GM18907 (cell line): ENCODE measurements at regions not wholly inside any gene's neighbourhood (a gene's known extent, or its start where the extent isn't known, plus 50 kb on each side); places are given as distances from the start of the nearest gene placed in this dataset.

Source experiments
- ATAC-seq: cut with Tn5 transposase; IDR thresholded peaks from one replicate; pipeline ENCODE4 v1.9.1; 2021; ENCODE audit warnings: mild to moderate bottlenecking, moderate library complexity; ENCODE audit not compliant: unreplicated experiment

DNA sequence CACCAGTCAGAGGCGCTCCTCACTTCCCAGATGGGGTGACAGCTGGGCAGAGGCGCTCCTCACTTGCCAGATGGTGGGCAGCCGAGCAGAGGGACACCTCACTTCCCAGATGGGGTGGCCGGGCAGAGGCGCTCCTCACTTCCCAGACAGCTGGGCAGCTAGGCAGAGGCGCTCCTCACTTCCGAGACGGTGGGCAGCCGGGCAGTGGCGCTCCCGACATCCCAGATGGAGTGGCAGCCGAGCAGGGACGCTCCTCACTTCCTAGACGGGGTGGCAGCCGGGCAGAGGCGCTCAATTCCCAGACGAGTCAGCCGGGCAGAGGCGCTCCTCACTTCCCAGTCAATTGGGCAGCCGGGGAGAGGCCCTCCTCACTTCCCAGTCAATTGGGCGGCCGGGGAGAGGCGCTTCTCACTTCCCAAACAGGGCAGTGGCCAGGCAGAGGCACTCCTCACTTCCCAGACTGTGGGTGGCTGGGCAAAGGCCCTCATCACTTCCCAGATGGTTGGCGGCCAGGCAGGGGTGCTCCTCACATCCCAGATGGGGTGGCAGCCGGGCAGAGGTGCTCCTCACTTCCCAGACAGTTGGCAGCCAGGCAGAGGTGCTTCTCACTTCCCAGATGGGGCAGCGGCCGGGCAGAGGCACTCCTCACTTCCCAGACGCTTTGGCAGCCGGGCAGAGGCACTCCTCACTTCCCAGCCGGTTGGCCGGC is 143.8 kb upstream of the ARID2 start:
- no peak for ATAC-seq

DNA sequence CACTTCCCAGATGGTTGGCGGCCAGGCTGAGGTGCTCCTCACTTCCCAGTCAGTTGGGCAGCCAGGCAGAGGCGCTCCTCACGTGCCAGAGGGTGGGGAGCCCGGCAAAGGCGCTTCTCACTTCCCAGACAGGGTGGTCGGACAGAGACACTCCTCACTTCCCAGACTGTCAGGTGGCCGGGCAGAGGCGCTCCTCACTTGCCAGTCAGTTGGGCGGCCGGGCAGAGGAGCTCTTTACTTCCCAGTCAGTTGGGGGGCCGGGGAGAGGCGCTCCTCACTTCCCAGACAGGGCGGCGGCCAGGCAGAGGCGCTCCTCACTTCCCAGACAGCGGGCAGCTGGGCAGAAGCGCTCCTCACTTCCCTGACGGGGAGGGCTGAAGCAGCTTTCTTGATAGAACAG is 143.0 kb upstream of the ARID2 start:
- no peak for ATAC-seq

- no peak for ATAC-seq
Measured at GRCh38 chr12:45587012-45587411, 142.5 kb upstream of the ARID2 start.

DNA sequence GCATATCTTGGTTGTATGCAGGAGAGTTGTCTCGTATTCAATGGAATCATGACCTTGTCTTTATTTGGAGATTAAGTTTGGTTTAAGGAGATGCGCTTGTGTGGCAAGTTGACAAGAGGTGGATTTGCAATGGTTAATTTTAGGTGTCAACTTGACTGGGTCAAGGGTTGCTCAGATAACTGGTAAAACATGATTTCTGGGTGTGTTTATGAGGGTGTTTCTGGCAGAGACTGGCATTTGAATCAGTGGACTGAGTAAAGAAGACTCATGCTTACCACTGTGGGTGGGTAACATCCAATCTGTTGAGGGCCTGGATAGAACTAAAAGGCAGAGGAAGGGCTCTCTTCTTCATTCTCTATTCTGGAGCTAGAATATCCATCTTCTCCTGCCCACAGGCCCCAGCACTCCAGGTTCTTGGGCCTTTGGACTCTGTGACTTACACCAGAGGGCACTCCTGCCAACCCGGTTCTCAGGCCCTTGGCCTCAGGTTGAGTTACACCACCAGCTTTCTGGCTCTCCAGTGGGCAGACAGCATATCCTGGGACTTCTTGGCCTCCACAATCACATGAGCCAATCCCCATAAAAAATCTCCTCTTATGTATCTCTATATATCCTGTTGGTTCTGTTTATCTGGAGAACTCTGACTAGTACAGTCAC is 141.5 kb upstream of the ARID2 start:
- ATAC-seq: no peak

- no peak for ATAC-seq
Measured at GRCh38 chr12:45590646-45591045, 138.9 kb upstream of the ARID2 start.

DNA sequence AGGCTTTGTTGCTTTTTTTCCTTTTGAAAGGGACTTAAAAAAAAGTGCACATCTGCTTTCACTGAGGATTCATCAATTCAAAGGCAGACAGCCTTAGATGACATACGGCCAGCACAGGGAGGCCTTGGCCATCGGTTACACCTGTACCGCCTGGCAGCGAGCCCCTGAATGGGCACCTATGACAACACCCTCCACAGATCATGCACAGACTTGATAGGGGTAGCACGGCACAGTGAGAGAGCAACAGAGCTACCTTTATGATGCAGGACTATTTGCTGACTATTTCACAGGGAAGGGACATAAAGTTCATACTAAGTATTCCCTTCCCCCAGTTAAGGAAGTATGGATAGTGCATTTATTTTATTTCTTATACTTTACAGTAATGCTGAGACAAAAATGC is 137.9 kb upstream of the ARID2 start:
- no peak for ATAC-seq

- no peak for ATAC-seq
Measured at GRCh38 chr12:45596366-45596765, 133.1 kb upstream of the ARID2 start.

DNA sequence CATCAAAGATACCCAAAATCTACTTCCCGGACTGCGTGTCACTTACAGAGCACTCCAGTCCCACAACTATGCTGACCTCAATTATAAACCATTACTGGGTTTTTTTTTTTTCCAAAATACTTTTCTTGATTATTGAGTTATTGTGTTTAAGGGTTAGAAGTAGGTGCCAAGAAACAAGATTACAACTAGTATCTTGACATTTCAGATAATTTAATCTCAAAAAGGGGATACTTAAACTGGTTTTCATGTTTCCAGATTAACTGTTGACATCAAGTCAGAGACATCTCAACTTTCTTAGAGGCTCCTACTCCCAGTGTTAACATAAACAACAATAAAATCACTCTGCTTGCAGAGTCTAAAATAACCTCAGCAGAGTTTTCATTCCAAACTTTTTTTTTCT is 131.2 kb upstream of the ARID2 start:
- ATAC-seq: no peak

DNA sequence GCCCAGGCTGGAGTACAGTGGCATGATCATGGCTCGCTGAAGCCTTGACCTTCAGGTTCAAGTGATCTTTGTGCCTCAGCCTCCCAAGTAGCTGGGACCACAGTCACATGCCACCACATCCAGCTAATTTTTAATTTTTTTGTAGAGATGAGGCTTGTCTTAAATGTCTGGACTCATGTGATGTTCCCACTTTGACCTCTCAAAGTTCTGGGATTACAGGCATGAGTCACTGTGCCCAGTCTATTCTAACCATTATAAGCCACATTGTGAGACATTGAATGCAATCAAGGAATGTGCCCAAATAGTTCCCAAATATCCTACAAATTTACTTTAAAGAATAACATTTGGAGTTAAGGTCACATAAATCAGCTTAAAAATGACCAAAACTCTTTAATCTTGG is 130.7 kb upstream of the ARID2 start:
- ATAC-seq: no peak

DNA sequence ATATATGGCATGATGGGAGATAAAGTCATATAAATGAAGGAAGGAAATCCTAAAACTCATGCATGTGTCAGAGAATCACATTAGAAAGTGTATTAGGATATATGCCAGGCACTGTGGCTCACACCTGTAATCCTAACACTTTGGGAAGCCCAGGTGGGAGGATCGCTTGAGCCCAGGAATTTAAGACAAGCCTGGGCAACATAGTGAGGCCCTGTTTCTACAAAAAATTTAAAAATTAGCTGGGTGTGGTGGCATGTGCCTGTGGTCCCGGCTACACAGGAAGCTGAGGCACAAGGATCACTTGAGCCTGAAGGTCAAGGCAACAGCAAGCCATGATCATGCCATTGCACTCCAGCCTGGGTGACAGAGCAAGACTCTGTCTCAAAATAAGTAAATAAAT is 130.3 kb upstream of the ARID2 start:
- no peak for ATAC-seq

DNA sequence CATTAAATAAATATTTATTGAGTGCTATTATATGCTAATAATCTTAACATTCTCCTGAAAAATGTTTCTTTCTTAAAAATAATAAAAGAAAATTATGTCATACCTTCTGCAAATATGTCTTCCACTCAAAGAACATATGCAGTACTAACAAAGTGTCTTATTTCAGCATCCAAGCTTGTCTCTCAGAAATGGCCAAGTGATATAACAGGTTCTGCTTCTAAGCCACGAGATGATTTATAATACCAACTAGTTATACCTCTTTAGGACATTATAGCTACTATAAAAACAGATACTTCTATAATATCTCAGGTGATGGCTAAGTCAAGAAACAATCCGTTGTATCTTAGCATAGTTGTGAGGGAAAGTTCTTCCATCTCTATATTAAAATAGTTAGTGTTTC is 128.1 kb upstream of the ARID2 start:
- ATAC-seq: no peak

DNA sequence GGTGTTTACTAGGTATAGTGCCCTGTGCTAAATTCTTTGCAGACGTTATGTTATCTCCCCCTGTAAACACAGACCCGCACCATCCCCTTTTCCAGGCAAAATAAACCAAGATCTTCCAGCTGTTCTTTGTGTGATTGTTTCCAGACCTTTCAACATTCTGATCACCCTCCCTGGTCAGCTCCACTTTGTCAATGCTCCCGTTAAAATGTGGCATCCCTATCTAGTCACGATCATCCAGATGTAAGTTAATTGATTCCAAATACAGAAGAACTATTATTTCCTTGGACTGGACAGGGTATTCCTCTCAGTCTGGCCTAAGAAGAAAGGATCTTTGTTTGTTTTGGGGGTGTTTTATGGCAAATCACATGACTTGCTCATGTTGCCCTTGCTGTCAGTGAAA is 127.6 kb upstream of the ARID2 start:
- ATAC-seq: no peak

GRCh38 chr12:45605624-45606023 is 123.9 kb upstream of the ARID2 start:
- ATAC-seq: no peak

DNA sequence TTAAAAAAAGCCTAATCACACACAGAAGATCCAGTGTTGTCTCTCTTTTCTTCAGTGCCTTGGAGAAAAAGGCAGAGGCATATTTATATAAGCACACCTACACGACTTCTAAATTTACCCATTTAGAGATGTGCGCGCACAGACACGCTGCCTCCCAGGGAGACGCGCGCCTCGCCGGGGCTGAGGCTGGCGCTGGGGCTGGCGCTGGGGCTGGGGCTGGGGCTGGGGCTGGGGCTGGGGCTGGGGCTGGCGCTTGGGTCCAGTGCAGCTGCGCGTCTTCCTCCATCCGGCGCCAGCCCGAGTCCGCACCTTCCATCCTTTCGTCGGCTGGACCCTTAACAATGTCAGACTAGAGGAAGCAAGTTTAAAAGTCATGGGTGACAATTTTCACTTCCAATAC is 118.4 kb upstream of the ARID2 start:
- ATAC-seq: no peak

DNA sequence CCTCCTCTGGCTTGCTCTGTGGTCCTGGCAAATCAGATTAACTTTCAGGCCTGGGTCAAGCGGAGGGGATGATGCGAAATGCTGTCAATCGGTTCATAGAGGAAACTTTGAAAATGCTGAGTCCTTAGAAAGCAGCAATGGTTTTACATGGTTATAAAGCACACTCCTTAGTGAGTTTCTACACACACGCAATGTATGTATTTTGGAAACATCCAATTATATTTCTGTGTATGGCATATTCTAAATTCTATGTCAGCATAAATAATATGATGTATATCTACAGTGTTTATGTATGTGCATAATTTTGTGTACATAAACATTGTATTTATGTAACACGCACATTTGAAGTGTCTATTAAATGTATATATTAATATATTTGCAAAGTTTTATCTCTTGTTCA is 118.0 kb upstream of the ARID2 start:
- no peak for ATAC-seq

DNA sequence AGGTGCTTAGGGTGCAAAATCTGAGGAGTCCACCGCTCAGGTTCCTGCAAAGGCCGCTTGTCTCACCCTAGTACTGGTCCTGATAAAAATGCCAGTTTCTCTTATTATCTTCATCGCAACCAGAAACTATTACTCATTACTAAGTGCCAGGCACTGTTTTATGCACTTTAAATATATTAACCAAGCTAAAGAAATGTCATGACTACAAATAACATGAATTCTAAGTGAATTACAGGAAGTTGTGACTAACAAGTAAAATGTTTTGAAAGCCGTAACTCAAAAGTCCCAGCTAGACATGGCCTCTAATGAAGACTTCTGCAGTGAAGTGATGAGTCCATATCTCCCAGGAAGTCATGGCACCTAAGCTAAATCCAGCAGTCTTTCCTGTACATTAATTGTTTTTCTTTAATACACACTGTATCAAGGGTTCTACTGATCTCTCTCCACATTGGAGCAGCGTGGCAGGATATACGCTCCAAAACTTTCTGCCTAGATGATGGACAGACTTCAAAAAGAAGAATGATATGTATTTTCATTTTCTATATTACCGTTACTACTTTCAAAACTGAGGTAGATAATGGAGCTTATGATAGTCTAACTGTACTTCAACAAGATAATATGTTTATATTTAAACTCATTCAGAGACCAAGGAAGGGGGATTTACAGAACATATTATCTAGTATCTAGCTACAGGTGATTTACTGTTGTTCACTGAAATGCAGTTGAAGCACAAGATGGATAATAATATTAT is 117.3 kb upstream of the ARID2 start:
- no peak for ATAC-seq

DNA sequence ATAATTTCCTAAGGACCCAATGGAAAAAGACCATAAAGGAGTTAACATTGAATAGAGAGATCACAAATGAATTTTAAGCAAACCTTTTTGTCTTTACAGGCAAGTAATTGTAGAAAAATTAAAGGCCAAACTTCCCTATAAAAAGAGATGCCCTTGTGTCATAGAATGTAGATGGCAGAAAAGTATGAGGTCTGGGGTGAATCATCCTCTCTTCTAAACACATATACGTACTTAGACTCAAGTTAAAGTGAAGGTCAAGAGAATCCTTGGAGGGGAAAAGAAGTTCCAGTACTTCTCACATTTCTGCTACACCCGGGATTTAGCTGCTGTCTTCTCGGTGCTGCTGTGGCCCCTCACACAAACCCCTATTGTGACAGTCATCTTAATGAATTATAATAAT is 116.2 kb upstream of the ARID2 start:
- ATAC-seq: no peak

DNA sequence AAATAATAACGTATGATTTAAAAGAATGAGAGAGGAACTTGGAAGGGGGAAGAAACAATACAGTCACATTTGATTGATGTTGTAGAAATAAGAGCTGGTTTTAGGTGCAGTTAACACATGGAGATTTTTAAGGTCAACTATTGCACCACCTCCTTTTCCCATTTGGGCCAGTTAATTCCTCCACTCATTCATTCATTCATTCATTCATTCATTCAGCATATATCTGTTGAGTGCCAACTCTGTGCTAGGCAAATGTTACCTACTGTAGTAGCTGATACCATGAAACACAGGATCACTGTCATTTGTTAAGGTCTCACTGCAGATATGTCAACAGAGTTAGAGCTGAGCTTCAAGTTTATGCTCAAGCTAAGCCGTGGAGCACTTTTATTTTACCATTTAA is 115.7 kb upstream of the ARID2 start:
- ATAC-seq: no peak

- ATAC-seq: no peak
Measured at GRCh38 chr12:45615268-45615667, 114.2 kb upstream of the ARID2 start.

GRCh38 chr12:45619736-45620135 is 109.8 kb upstream of the ARID2 start:
- no peak for ATAC-seq

DNA sequence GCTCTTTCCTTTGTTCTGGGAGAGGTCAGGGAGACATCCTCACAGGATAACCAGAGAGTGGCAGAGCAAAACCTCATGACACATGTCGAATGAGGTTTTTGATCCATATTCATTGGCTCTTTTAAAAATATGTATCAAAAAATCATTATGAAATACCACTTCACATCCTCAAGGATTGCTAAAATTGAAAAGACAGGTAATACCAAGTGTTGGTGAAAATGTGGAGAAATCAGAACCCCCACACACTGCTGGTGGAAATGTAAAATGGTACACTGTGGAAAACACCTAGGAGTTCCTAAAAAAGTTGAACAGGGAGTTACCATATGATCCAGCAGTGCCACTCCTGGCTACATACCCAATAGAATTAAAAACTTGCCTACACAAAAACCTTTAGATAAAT is 107.8 kb upstream of the ARID2 start:
- ATAC-seq: no peak

DNA sequence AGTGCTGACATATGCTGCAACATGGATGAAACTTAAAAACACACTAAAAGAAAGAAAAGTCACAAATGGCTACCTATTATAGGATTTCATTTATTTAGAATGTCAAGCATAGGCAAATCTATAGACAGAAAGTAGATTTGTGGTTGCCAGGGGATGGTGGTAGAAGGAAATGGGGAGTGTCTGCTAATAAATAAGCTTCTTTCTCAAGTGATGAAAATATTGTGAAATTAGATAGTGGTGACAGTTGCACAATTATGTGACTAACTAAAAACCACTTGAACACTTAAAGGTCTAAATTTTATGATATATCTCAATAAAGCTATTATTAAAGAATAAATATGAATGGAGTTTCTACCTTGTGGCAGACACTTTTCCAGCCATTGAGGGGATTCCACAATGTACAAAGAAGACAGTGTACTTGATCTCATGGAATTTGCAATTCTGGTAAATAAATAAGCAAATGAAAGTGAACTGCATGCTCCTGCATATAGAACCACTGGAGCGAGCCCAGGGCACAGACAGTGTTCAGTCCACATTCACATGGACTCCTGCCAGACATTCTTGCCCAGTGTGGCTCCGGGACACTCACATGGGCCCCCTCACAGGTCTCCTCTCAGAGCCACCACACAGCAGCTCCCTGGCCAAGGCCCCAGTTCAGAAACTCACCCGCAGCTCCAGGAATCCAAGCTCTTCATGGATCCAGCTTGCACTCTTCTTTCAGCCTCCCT is 107.1 kb upstream of the ARID2 start:
- no peak for ATAC-seq
